ENCODE measurements at regions not wholly inside any gene's neighbourhood (a gene's known extent, or its start where the extent isn't known, plus 50 kb on each side); places are given as distances from the start of the nearest gene placed in this dataset.

DNA sequence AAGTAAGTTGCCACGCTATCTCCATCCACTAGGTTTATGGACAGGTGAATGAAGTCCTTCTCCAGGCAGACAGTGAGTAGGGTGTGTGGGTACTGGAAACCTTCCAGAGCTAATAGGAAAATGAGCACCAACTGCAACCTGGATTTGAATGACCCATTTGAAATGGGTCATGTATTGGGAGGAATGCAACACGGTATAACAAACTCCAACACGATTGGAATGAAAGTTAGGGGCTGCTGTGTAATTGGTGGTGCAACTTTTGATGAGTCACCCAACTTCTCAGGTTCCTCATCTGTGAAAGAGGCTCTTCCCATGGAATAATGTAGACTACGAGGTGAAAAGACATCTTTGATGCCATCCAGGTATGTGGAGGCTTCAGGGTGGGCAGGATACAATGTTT is 241.4 kb upstream of the PODXL start:
- Histone ChIP-seq H2AFZ (ENCODE audit: low read length) (no peak overlapping the region), H3K36me3 (ENCODE audit: insufficient read depth, low read length) (no peaks in the 10 kb centered on the region), H3K4me3 (ENCODE audit: insufficient read depth, low read length) (no peak overlapping the region), H3K4me2 (ENCODE audit: insufficient read depth, low read length) (no peak overlapping the region), H4K20me1 (ENCODE audit: insufficient read depth, low read length) (no peaks in the 10 kb centered on the region), H3K4me1 (ENCODE audit: insufficient read depth, low read length) (no peaks in the 10 kb centered on the region), H3K27me3 (ENCODE audit: insufficient read depth, low read length) (no peaks in the 10 kb centered on the region), H3K9me3 (ENCODE audit: low read depth, low read length) (no peaks in the 10 kb centered on the region), H3K27ac (ENCODE audit: low read depth, low read length) (no peak overlapping the region), H3K79me2 (ENCODE audit: insufficient read depth, low read length) (no peaks in the 10 kb centered on the region)
- DNase-seq (ENCODE audit: insufficient read length, low spot score, missing footprints): no peak
- no peak for TF ChIP-seq CTCF (IDR thresholded peaks at IDR 0.05; ENCODE audit: extremely low read depth, low read depth, low read length)

DNA sequence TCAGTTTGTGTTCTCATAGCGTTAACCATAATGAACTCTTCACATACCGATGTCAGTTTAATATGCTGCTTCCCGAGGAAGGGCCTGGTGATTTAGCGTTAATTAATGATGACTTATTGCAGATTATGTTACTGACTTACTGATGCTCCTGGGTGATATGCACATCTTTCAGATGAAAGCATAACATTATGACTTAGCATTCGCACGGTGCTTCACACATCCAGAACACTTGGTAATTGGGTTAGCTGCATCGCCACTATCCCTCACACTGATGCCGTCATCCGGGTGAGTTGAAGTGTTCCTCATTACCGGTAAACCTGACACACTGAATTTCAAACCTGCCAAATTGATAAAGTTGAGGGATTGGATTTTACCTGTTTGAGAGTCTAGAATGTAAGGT is 239.0 kb upstream of the PODXL start:
- H3K36me3 ChIP-seq (ENCODE audit: insufficient read depth, low read length): no peaks in the 10 kb centered on the region
- H3K4me3 ChIP-seq (ENCODE audit: insufficient read depth, low read length): no peak overlapping the region
- no peaks in the 10 kb centered on the region for H4K20me1 ChIP-seq (ENCODE audit: insufficient read depth, low read length)
- no peaks in the 10 kb centered on the region for H3K9me3 ChIP-seq (ENCODE audit: low read depth, low read length)
- H3K4me2 ChIP-seq (ENCODE audit: insufficient read depth, low read length): no peak overlapping the region
- TF ChIP-seq CTCF (IDR thresholded peaks at IDR 0.05; ENCODE audit: extremely low read depth, low read depth, low read length): no peak
- DNase-seq (ENCODE audit: insufficient read length, low spot score, missing footprints): no peak
- H2AFZ ChIP-seq (ENCODE audit: low read length): no peak overlapping the region
- H3K27me3 ChIP-seq (ENCODE audit: insufficient read depth, low read length): peaks cover 3% of the 10 kb centered on the region
- no peaks in the 10 kb centered on the region for H3K4me1 ChIP-seq (ENCODE audit: insufficient read depth, low read length)
- no peaks in the 10 kb centered on the region for H3K79me2 ChIP-seq (ENCODE audit: insufficient read depth, low read length)
- H3K27ac ChIP-seq (ENCODE audit: low read depth, low read length): no peak overlapping the region

GRCh38 chr7:131792311-131792710 is 235.9 kb upstream of the PODXL start:
- Histone ChIP-seq H3K27me3 (ENCODE audit: insufficient read depth, low read length) (peaks cover 8% of the 10 kb centered on the region), H3K9me3 (ENCODE audit: low read depth, low read length) (no peaks in the 10 kb centered on the region), H2AFZ (ENCODE audit: low read length) (no peak overlapping the region), H4K20me1 (ENCODE audit: insufficient read depth, low read length) (no peaks in the 10 kb centered on the region), H3K4me3 (ENCODE audit: insufficient read depth, low read length) (no peak overlapping the region), H3K4me2 (ENCODE audit: insufficient read depth, low read length) (no peak overlapping the region), H3K27ac (ENCODE audit: low read depth, low read length) (no peak overlapping the region), H3K4me1 (ENCODE audit: insufficient read depth, low read length) (no peaks in the 10 kb centered on the region), H3K79me2 (ENCODE audit: insufficient read depth, low read length) (no peaks in the 10 kb centered on the region), H3K36me3 (ENCODE audit: insufficient read depth, low read length) (no peaks in the 10 kb centered on the region)
- DNase-seq (ENCODE audit: insufficient read length, low spot score, missing footprints): no peak
- TF ChIP-seq CTCF (IDR thresholded peaks at IDR 0.05; ENCODE audit: extremely low read depth, low read depth, low read length): no peak

GRCh38 chr7:131787101-131787500 is 230.7 kb upstream of the PODXL start:
- Histone ChIP-seq H3K36me3 (ENCODE audit: insufficient read depth, low read length) (no peaks in the 10 kb centered on the region), H3K27ac (ENCODE audit: low read depth, low read length) (no peak overlapping the region), H3K4me3 (ENCODE audit: insufficient read depth, low read length) (no peak overlapping the region), H3K27me3 (ENCODE audit: insufficient read depth, low read length) (peaks cover 8% of the 10 kb centered on the region), H3K4me2 (ENCODE audit: insufficient read depth, low read length) (no peak overlapping the region), H3K9me3 (ENCODE audit: low read depth, low read length) (no peaks in the 10 kb centered on the region), H4K20me1 (ENCODE audit: insufficient read depth, low read length) (no peaks in the 10 kb centered on the region), H3K4me1 (ENCODE audit: insufficient read depth, low read length) (no peaks in the 10 kb centered on the region), H2AFZ (ENCODE audit: low read length) (no peak overlapping the region), H3K79me2 (ENCODE audit: insufficient read depth, low read length) (no peaks in the 10 kb centered on the region)
- TF ChIP-seq CTCF (IDR thresholded peaks at IDR 0.05; ENCODE audit: extremely low read depth, low read depth, low read length): no peak
- no peak for DNase-seq (ENCODE audit: insufficient read length, low spot score, missing footprints)

All from osteoblast (primary cell).